ENCODE measurements at regions not wholly inside any gene's neighbourhood (a gene's known extent, or its start where the extent isn't known, plus 50 kb on each side); places are given as distances from the start of the nearest gene placed in this dataset.

GRCh38 chr2:147647816-147648215, 197.0 kb upstream of the ACVR2A start:
- no peak for DNase-seq

GRCh38 chr2:147646818-147647468, 197.9 kb upstream of the ACVR2A start:
- DNase-seq, result no peak

DNA sequence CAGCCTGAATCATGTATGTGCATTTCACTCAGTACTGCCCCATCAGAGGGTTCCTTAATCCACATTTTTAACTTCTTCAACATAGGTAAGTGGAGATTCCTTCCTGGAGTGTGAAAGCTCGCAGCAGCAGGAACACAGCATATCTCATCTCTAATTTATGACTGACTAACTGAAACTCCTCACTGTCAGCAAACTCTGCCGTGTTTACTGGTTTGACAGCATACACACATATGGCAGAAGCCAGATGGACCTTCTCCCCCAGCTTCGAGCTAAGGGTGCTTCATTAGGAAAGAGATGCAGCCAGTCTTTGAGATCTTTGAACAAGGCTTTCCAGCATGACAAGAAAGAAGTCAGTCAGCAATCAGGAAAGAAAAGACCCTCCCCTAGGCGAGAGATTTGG, 200.3 kb upstream of the ACVR2A start:
- DNase-seq, result no peak

DNA sequence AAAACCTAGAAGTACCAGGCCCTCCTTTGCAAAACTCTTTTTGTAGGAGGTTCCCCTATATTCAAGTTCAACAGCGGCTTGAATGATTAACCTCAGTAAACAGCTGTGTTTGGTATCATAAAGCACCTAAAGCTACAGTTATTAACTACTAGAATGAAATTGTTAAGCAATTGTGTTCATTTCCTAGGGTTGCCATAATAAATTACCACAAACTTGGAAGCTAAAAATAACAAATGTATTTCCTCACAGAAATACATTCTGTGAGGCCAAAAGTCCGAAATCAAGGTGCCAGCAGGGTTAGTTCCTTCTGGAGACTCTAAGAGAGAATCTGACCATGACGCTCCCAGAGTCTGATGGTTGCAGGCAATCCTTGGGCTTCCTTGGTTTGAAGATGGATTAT, 202.1 kb upstream of the ACVR2A start:
- no peak for DNase-seq

DNA sequence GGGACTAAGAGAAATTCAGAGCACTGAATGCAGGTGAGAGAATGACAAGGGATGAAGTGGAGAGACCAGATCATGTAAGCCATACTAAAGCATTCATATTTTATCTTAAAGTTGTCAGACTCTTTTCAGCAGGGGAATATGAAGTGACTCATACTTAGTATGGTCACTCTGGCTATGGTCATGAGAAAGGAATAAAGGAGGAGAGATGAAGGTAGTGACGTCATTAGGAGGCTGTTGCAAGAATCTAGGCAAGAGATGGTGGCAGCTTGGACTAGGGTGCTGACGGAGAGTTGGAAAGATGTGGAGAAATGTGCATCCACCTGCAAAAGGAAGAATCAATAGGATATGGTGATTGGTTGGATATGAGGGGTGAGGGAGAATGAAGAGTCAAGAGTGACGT, 203.2 kb upstream of the ACVR2A start:
- DNase-seq, result no peak

DNA sequence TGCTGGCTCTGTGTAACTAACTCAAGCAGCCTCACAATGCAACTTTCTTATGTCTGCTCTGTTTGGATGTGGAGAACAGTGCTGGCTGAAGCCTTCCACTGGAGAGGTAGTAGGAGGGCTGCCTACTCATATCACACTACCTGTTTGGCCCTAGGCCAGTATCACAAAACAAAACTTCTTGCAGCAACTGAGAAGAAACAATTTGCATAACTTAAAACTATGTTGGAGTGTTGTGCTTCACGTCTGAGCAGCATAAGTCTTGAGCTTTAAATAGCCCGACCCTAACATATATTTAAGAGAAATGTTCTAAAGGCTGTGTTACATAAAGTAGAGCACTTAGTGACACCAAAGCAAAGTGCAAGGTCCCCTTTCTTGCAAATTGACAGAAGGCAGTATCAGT, 204.9 kb upstream of the ACVR2A start:
- no peak for DNase-seq

- DNase-seq, result no peak
These were observed 205.4 kb upstream of the ACVR2A start for GRCh38 chr2:147639386-147639785.

DNA sequence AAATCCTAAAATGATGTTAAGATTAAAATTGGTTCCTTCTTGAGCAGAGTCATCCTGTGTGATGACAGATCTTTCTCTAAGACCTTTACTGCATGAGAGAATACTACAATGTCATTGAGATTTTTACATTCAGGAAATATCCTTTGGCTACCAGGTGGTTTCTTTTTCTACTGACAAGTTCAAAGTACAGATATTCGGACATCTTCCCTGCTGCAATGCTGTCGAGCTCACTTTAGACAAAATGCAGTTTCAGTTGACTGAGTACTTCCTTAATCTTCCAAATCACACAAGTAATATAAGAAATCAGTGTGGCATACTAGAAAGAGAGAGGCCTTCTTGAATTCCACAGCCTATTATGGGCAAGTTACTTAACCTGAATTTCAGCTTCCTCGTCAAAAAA, 207.9 kb upstream of the ACVR2A start:
- DNase-seq, result no peak

GRCh38 chr2:147636238-147636882, 208.5 kb upstream of the ACVR2A start:
- peak; percentile 26 for DNase-seq

DNA sequence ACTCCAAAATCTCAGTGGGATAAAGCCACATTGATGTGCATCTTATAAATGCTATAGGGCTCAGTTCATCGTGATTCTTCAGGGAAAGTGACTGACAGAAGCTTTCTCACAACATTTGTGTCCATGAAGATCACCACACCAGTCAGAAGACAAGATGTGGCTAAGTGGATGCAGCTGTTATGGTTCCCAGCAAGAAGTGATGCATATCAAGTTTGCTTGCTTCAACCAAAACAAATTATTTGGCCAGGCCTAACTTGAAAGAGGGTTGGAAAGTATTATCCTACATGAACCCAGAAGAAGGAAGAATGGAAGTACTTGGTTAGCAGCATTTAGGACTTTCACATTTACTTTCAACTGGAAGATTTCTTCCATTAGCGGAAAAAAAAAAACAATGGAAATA, 210.0 kb upstream of the ACVR2A start:
- DNase-seq, result no peak

DNA sequence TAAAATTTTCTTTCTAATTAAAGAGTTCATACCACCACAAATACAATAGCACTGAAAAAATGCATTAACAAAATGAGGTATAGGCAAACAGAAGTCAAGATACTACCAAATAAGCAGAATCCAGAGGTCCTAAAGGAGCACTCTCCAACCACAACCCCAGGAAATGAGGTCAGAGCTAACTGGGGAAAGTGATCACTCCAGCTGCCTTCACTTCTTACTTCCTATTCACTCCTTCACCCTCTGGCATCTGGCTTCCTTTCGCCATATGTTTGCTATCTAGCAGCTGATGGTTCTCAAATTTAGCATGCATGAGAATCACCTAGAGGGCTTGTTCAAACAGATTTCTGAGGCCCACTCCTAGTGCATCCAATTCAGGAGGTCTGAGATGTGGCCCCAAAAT, 212.6 kb upstream of the ACVR2A start:
- no peak for DNase-seq

GRCh38 chr2:147631294-147631693, 213.5 kb upstream of the ACVR2A start:
- no peak for DNase-seq

- DNase-seq, result peak; percentile 5
These were observed 214.2 kb upstream of the ACVR2A start for GRCh38 chr2:147630585-147630984.

DNA sequence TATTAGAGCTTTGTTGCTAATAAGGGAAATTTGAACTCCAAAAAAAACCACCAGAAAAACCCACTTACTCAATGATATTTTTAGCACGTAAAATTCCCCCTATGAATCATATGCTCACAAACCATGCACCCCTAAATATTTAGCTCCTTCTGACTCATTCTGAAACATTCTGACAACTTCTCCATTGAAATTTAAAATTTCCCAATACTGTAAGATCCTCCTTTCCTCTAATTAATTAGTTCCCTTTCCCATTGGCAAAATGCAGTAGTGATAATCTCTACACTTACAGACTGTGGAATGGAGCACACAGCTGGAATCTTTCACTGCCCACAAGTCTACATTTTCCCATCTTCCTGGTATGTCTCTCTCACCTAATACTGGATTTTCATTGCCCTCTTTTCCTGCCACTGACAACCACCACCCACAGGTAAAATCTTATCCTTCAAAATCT, 215.8 kb upstream of the ACVR2A start:
- DNase-seq, result no peak

DNA sequence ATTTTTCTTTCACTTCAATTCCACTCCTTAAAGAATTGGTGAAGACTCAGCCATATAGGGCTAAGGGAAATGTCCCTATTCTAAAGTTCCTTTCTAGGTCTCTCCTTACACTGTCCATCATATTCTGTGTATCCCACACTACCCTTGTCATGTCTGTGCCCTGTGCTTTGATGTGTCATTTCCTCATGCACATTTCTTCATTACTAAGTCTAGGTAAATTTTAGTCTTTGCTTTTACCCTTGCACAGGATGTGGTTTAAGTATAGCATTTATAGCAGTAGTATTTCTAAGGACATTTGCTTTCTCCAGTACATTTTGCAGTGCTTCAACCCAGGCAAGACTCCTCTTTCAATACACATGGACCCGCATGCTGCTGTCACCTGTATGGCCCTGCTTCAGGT, 221.5 kb upstream of the ACVR2A start:
- DNase-seq, result no peak

DNA sequence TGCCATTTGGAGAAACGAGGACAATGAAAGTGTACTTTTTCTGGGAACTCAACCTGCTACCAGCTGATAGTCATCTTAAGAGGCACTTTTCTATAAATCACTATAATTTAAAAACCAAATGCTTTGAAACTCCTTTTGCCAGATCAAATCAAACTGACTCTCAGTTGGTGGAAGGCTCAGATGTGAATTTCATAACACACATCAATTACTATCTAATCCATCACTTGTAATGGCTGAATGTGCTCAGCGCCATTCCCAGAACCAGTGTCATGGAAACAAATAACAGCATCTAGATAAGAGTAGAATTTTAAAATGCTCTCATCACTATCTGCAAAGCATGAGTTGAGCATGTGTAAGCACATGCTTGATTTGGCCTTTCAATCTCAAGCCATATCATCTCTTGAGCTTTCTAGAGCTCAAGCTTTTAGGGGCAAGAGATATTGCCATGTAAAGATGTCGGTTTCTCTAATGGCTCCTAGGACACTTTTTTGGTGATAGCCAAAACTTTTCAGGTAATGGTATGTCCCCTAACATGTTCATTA, 223.1 kb upstream of the ACVR2A start:
- DNase-seq, result no peak

DNA sequence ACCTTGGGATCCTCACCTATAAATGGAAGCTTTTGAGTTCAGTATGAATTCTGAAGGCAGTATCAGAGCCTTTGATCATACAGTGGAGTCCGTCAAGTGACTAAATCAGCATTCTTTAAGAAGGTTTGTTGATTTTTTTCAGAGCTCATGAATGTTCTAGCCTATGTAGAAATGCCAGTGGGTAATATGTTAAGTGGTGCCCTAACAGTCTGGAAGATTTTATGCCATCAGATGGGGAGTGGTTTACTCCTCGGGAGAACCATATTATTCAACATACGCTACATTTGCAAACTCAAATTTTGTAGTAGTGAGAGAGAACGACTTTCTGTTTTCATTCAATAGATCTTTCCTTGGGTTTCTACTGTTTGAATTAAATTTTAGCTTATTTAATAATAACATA, 225.0 kb upstream of the ACVR2A start:
- DNase-seq, result no peak

GRCh38 chr2:147615726-147616125, 229.1 kb upstream of the ACVR2A start:
- no peak for DNase-seq

DNA sequence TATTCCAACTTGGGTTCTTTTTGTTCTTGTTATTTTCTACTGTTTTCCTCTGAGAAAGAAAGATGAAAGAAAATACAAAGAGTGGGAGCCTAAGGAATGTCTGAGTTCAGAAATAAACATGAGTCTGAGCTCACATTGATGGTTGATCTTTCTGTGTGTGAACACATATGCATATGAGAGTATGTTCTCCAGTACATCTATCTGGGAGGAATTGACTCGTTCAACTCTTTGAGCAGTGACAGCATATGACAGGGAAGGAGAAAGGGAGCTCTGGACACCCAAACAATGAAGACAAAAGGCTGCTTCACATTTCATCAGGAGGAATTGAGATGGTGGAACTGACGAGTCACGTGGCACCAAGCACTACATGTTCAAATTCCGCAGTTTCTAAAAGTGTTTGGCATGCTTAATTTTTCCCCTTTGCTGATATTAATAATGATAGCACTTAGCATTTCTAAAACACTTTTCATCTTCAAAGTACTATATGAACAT, 229.8 kb upstream of the ACVR2A start:
- DNase-seq, result no peak

DNA sequence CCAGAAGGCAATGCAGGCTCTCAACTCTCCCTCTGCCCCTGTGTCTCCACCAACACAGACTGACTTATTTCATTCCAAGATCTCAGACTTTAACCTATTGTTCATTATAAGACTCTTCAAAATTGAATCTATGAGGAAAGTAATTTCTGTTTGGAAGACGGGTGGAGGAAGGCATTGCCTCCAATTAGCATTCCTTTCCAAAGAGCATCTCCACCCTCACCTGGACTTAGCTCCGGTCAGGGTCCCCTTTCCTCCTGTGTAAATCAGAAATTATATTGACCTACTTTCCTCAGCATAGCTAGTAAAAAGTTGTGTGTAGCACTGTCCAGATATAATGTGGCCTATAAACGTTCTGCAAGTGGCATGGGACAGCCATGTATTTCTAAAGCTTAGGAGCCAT, 230.4 kb upstream of the ACVR2A start:
- DNase-seq, result no peak

- no peak for DNase-seq
These were observed 234.3 kb upstream of the ACVR2A start for GRCh38 chr2:147610496-147611040.

- DNase-seq, result no peak
These were observed 235.5 kb upstream of the ACVR2A start for GRCh38 chr2:147609301-147609700.

- no peak for DNase-seq
These were observed 237.4 kb upstream of the ACVR2A start for GRCh38 chr2:147607379-147607778.

GRCh38 chr2:147603876-147604275, 241.0 kb upstream of the ACVR2A start:
- no peak for DNase-seq
